H9 (cell line): ENCODE measurements at regions not wholly inside any gene's neighbourhood (a gene's known extent, or its start where the extent isn't known, plus 50 kb on each side); places are given as distances from the start of the nearest gene placed in this dataset.

Source experiments
- DNase-seq: peaks from one replicate; pipeline ENCODE4 v3.0.0-alpha.2; 2017
- H2AFZ ChIP-seq: one replicate; pipeline ENCODE4 v1.6.1; 2013; ENCODE audit warnings: mild to moderate bottlenecking, low read length, control low read depth, moderate library complexity
- H2AK5ac ChIP-seq: 2 replicates; pipeline ENCODE4 v1.6.1; 2013; ENCODE audit warnings: low read length, control low read depth, mixed read lengths; ENCODE audit not compliant: insufficient read length
- H2BK120ac ChIP-seq: one replicate; pipeline ENCODE4 v1.6.1; 2013; ENCODE audit warnings: low read depth, mild to moderate bottlenecking, low read length, control low read depth, inconsistent platforms; ENCODE audit not compliant: poor library complexity, severe bottlenecking
- H2BK12ac ChIP-seq: 2 replicates; pipeline ENCODE4 v1.6.1; 2013; ENCODE audit warnings: low read length, control low read depth, mixed read lengths, low read depth; ENCODE audit not compliant: insufficient read length
- H2BK15ac ChIP-seq: 2 replicates; pipeline ENCODE4 v1.6.1; 2013; ENCODE audit warnings: low read depth, low read length, control low read depth
- H2BK20ac ChIP-seq: one replicate; pipeline ENCODE4 v1.6.1; 2013; ENCODE audit warnings: low read depth, mild to moderate bottlenecking, low read length, control low read depth, inconsistent platforms; ENCODE audit not compliant: poor library complexity, severe bottlenecking
- H2BK5ac ChIP-seq: 2 replicates; pipeline ENCODE4 v1.6.1; 2013; ENCODE audit warnings: low read length, control low read depth, mixed read lengths; ENCODE audit not compliant: insufficient read length
- H3K14ac ChIP-seq: 2 replicates; pipeline ENCODE4 v1.6.1; 2013; ENCODE audit warnings: low read length, control low read depth; ENCODE audit not compliant: insufficient read depth
- H3K18ac ChIP-seq: 2 replicates; pipeline ENCODE4 v1.6.1; 2013; ENCODE audit warnings: low read depth, mild to moderate bottlenecking, mixed read lengths, low read length, control low read depth; ENCODE audit not compliant: insufficient read length
- H3K23ac ChIP-seq: 2 replicates; pipeline ENCODE4 v1.6.1; 2013; ENCODE audit warnings: low read length, control low read depth, mixed read lengths, low read depth; ENCODE audit not compliant: insufficient read length
- H3K23me2 ChIP-seq: 2 replicates; pipeline ENCODE4 v1.6.1; 2013; ENCODE audit warnings: low read depth, mild to moderate bottlenecking, mixed read lengths, low read length, control low read depth; ENCODE audit not compliant: insufficient read length, poor library complexity, severe bottlenecking
- H3K27ac ChIP-seq: 2 replicates; pipeline ENCODE4 v1.5.1; 2013; ENCODE audit warnings: low read length, control low read depth, mixed read lengths, low read depth; ENCODE audit not compliant: insufficient read length
- H3K27me3 ChIP-seq: 2 replicates; pipeline ENCODE4 v1.6.1; 2013; ENCODE audit warnings: low read length, control low read depth, inconsistent platforms; ENCODE audit not compliant: insufficient read depth
- H3K4ac ChIP-seq: 2 replicates; pipeline ENCODE4 v1.6.1; 2013; ENCODE audit warnings: low read depth, mild to moderate bottlenecking, control low read depth, inconsistent platforms, low read length, moderate library complexity
- H3K4me1 ChIP-seq: 2 replicates; pipeline ENCODE4 v1.6.1; 2013; ENCODE audit warnings: low read length, control low read depth, inconsistent platforms; ENCODE audit not compliant: insufficient read depth
- H3K4me2 ChIP-seq: 2 replicates; pipeline ENCODE4 v1.6.1; 2013; ENCODE audit warnings: low read length, control low read depth, mixed read lengths; ENCODE audit not compliant: insufficient read length, insufficient read depth
- H3K56ac ChIP-seq: 2 replicates; pipeline ENCODE4 v1.6.1; 2013; ENCODE audit warnings: low read depth, mild to moderate bottlenecking, mixed read lengths, low read length, control low read depth; ENCODE audit not compliant: insufficient read length
- H3K79me1 ChIP-seq: 2 replicates; pipeline ENCODE4 v1.6.1; 2013; ENCODE audit warnings: low read depth, mild to moderate bottlenecking, moderate library complexity, low read length, control low read depth, inconsistent platforms; ENCODE audit not compliant: insufficient read depth, poor library complexity, severe bottlenecking
- H3K79me2 ChIP-seq: 2 replicates; pipeline ENCODE4 v1.6.1; 2013; ENCODE audit warnings: low read length, control low read depth, inconsistent platforms; ENCODE audit not compliant: insufficient read depth
- H3K9ac ChIP-seq: 2 replicates; pipeline ENCODE4 v1.6.1; 2013; ENCODE audit warnings: low read length, control low read depth, mixed read lengths; ENCODE audit not compliant: insufficient read length; ENCODE audit errors: extremely low read depth
- H3K9me3 ChIP-seq: one replicate; pipeline ENCODE4 v1.6.1; 2013; ENCODE audit warnings: low read depth, low read length, inconsistent platforms; ENCODE audit not compliant: control insufficient read depth
- H3T11ph ChIP-seq: one replicate; pipeline ENCODE4 v1.6.1; 2013; ENCODE audit warnings: mild to moderate bottlenecking, low read length, control low read depth, inconsistent platforms
- H4K20me1 ChIP-seq: one replicate; pipeline ENCODE4 v1.6.1; 2013; ENCODE audit not compliant: control insufficient read depth, insufficient read length, insufficient read depth
- H4K5ac ChIP-seq: 2 replicates; pipeline ENCODE4 v1.6.1; 2013; ENCODE audit warnings: low read depth, mild to moderate bottlenecking, mixed read lengths, low read length, control low read depth; ENCODE audit not compliant: insufficient read length
- H4K8ac ChIP-seq: replicated peaks from 2 replicates; pipeline ENCODE4 v1.6.1; 2013; ENCODE audit warnings: low read length, control low read depth, mixed read lengths, low read depth; ENCODE audit not compliant: insufficient read length
- H4K91ac ChIP-seq: 2 replicates; pipeline ENCODE4 v1.6.1; 2013; ENCODE audit warnings: low read depth, mild to moderate bottlenecking, moderate library complexity, mixed read lengths, low read length, control low read depth; ENCODE audit not compliant: insufficient read length
- H3K27ac Mint-ChIP-seq, 3 experiments: 2 replicates in 2 of 3; 3 replicates in 1 of 3; pipeline ENCODE4 v1.8.0; 2020 to 2021; ENCODE audit warnings: mixed read lengths in 3 of 3, mild to moderate bottlenecking in 1 of 3, moderate library complexity in 1 of 3
- H3K27me3 Mint-ChIP-seq: 2 replicates; pipeline ENCODE4 v1.8.0; 2021; ENCODE audit warnings: low read depth, mild to moderate bottlenecking, moderate library complexity, mixed read lengths
- H3K36me3 Mint-ChIP-seq, 3 experiments: 2 replicates in 2 of 3; 3 replicates in 1 of 3; pipeline ENCODE4 v1.8.0; 2020 to 2021; ENCODE audit warnings: low read depth in 3 of 3, mixed read lengths in 3 of 3; ENCODE audit not compliant: insufficient read depth in 1 of 3
- H3K4me1 Mint-ChIP-seq, 2 experiments: 2 replicates each; pipeline ENCODE4 v1.8.0; 2020; ENCODE audit warnings: mixed read lengths in 2 of 2
- H3K4me3 Mint-ChIP-seq, 2 experiments: 2 replicates in 1 of 2; 3 replicates in 1 of 2; pipeline ENCODE4 v1.8.0; 2020 to 2021; ENCODE audit warnings: mild to moderate bottlenecking in 2 of 2, mixed read lengths in 2 of 2, moderate library complexity in 1 of 2
- H3K9me3 Mint-ChIP-seq, 2 experiments: 2 replicates in 1 of 2; 3 replicates in 1 of 2; pipeline ENCODE4 v1.8.0; 2020; ENCODE audit warnings: mild to moderate bottlenecking in 2 of 2, mixed read lengths in 2 of 2, moderate library complexity in 1 of 2
- WGBS: extraction: QIAGEN DNeasy Blood & Tissue Kit; methylation state at CpG from one replicate; pipeline ENCODE4 v1.1.7; 2013; ENCODE audit warnings: missing lambda C conversion rate, low lambda C conversion rate, mixed read lengths; ENCODE audit not compliant: insufficient read length; ENCODE audit errors: extremely low coverage; 5-methylcytosine and 5-hydroxymethylcytosine counted together
- TF ChIP-seq, protein P1 (sequence below): fragments of 200-600 bp; sonication (generic); conservative IDR thresholded peaks from 3 replicates; pipeline ENCODE4 v1.8.0; 2021; ENCODE audit warnings: antibody characterized with exemption, mild to moderate bottlenecking

DNA sequence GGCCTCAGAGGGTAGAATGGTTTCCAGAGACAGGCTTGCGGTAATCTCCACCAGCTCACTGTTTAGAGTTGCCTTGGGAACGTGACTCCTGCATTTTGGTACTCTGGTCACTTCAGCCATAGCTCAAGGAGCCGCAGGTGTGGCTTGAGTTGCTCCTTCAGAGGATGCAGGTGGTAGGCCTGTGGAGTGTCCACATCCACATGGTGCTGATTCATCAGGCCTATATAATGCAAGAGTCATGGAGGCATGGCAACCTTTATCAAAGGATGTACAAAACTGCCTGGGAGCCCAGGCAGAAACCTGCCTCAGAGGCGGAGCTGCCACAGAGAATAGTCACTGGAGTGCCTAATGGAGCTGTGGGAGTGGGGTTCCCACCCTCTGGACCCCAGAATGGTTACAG, 114.2 kb downstream of the ANXA1 start:
- H3K4me1 ChIP-seq, result no peaks in the 10 kb centered on the region
- no peak overlapping the region for H2BK20ac ChIP-seq
- TF ChIP-seq, protein P1, sequence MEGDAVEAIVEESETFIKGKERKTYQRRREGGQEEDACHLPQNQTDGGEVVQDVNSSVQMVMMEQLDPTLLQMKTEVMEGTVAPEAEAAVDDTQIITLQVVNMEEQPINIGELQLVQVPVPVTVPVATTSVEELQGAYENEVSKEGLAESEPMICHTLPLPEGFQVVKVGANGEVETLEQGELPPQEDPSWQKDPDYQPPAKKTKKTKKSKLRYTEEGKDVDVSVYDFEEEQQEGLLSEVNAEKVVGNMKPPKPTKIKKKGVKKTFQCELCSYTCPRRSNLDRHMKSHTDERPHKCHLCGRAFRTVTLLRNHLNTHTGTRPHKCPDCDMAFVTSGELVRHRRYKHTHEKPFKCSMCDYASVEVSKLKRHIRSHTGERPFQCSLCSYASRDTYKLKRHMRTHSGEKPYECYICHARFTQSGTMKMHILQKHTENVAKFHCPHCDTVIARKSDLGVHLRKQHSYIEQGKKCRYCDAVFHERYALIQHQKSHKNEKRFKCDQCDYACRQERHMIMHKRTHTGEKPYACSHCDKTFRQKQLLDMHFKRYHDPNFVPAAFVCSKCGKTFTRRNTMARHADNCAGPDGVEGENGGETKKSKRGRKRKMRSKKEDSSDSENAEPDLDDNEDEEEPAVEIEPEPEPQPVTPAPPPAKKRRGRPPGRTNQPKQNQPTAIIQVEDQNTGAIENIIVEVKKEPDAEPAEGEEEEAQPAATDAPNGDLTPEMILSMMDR, result no peak
- no peak overlapping the region for H2BK5ac ChIP-seq
- no peak overlapping the region for H3K4me2 ChIP-seq
- no peak overlapping the region for H4K8ac ChIP-seq
- H2BK120ac ChIP-seq, result no peak overlapping the region
- H3T11ph ChIP-seq, result no peak overlapping the region
- no peak overlapping the region for H3K18ac ChIP-seq
- no peaks in the 10 kb centered on the region for H3K27me3 Mint-ChIP-seq
- no peak overlapping the region for H3K4ac ChIP-seq
- H3K27ac Mint-ChIP-seq, result peak overlapping the region in 1 of 3 experiments; percentile 48; a peak in 1 of 7 replicates
- no peaks in the 10 kb centered on the region for H3K79me1 ChIP-seq
- H2BK12ac ChIP-seq, result no peak overlapping the region
- H3K4me3 Mint-ChIP-seq, result no peak overlapping the region
- no peak overlapping the region for H3K14ac ChIP-seq
- H2AK5ac ChIP-seq, result no peak overlapping the region
- H3K23me2 ChIP-seq, result no peaks in the 10 kb centered on the region
- no peaks in the 10 kb centered on the region for H3K27me3 ChIP-seq
- H4K20me1 ChIP-seq, result no peaks in the 10 kb centered on the region
- WGBS, result no CpG with 5 or more reads among the region's 4 CpGs
- no peak overlapping the region for H3K9ac ChIP-seq
- H4K5ac ChIP-seq, result no peak overlapping the region
- no peak for DNase-seq
- H3K79me2 ChIP-seq, result no peaks in the 10 kb centered on the region
- H3K36me3 Mint-ChIP-seq, result peaks cover 0 to 4% (median 0%) of the 10 kb centered on the region in 3 experiments; a peak in 1 of 7 replicates
- H3K56ac ChIP-seq, result no peak overlapping the region
- no peak overlapping the region for H3K27ac ChIP-seq
- H3K4me1 Mint-ChIP-seq, result peaks cover 8 to 9% of the 10 kb centered on the region in 2 experiments
- no peak overlapping the region for H2BK15ac ChIP-seq
- H3K23ac ChIP-seq, result no peak overlapping the region
- no peak overlapping the region for H4K91ac ChIP-seq
- H2AFZ ChIP-seq, result no peak overlapping the region
- peaks cover 0 to 3% of the 10 kb centered on the region in 2 experiments; a peak in 1 of 5 replicates for H3K9me3 Mint-ChIP-seq
- H3K9me3 ChIP-seq, result no peaks in the 10 kb centered on the region
